Limb (tissue), 2 donors: ENCODE measurements at regions not wholly inside any gene's neighbourhood (a gene's known extent, or its start where the extent isn't known, plus 50 kb on each side); places are given as distances from the start of the nearest gene placed in this dataset.
"Not testable (repeated sequence)": the region's sequence is repeated elsewhere in the genome, so short reads cannot be mapped to it uniquely, and the experiment has no call there.

Source experiments
- DNase-seq, 2 donors: peaks; one replicate each; pipeline ENCODE4 v3.0.0-alpha.2; 2016; ENCODE audit errors: extremely low spot score in 2 of 2

DNA sequence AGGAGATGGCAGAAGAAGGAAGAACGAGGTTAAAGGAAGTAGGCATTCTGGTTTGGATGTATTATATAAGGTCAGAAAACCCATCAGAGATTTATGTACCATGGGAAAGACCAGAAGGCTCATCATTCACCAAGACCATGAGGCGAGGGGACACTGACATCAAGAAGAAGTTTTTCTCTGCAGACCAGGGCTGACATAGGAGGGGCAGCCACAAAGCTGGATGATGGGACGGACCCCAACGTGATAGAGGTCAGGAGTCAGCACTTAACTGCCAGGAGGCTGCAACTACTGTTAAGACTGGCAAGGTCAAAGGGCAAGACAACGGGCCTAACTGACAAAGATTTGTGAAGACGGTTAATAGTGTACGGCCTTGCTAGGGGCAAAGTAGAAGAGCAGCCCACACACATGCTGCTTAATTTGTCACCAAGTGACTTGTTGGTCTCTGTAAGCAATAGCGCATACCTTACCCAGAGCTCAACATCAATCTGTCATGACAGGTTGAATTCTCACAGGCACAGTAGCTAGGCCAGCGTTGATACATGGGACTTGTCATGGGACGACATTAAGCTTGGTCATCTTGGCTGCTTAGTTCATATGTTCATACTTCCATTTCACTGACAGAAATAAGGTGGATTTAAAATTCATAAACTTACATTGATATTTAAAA lies 579.7 kb upstream of the CDH10 start:
- no peak for DNase-seq

DNA sequence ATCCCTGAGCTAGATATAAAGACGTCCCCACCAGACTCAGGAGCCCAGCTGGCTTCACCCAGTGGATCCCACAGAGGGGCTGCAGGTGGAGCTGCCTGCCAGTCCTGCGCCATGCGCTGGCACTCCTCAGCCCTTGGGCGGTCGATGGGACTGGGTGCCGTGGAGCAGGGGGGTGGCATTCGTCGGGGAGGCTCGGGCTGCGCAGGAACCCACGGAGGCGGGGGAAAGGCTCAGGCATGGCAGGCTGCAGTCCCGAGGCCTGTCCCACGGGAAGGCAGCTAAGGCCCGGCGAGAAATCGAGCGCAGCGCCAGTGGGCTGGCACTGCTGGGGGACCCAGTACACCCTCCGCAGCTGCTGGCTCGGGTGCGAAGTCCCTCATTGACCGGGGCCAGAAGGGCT lies 555.1 kb upstream of the CDH10 start:
- DNase-seq, result not testable (repeated sequence)

- DNase-seq, result no peak
These were observed 545.8 kb upstream of the CDH10 start for GRCh38 chr5:25190521-25191000.

GRCh38 chr5:25181249-25181648 lies 536.5 kb upstream of the CDH10 start:
- DNase-seq, result no peak

DNA sequence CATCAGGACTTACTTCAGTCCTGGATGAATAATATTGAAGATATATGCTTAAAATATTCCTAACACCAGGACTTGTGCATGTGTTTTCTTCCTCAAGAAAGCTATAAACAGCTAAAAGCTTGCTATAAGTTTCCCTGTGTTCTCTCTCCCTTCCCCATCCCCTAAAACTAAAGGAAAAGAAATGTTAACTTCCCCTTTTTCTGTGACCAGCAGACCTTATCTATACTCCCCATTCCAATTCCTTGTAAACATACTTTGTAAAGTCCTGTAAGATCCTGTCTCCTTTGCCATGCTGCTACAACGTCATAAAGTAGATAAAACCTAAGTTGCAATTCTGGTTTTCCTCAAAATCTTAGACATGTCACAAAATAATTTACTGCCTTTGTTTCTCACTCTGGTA lies 517.8 kb upstream of the CDH10 start:
- DNase-seq, result not testable (repeated sequence)

DNA sequence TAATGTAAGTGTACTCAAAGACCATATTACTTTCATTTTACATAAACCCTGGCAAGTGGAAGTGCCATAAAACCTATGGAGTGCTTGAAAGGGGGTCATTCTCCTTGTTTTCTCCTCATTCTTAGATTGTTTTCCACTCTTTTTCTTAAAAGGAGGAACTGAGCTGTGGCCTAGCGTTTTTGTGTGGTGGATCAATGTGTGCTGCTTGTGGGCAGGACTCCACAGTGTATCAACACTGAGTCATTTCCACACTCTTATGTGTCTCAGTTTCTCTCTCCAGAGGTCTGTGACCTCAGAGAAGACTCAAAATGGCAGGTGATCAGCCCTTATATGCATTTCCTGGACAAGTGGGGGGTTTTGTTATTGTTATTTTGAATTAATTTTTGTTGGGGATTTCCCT lies 516.1 kb upstream of the CDH10 start:
- DNase-seq, result no peak

GRCh38 chr5:25150819-25151218 lies 506.0 kb upstream of the CDH10 start:
- no peak for DNase-seq

- DNase-seq, result no peak
These were observed 483.8 kb upstream of the CDH10 start for GRCh38 chr5:25128606-25129005.

DNA sequence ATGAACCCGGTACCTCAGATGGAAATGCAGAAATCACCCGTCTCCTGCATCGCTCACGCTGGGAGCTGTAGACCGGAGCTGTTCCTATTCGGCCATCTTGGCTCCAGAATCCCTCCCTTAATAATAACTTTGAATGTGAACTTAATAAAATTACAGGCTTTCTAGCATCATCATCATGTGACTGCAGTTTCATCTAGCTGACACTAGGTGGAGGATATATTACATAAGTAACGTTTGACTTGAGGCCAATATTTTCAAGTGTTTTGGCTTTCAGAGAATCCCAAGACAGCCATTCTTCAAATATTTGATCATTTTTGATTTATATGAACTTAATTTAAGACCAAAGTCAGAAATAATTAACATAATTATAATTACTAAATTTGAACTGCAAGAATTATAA lies 474.9 kb upstream of the CDH10 start:
- peak in 1 of 2 donors; percentile 15 for DNase-seq

DNA sequence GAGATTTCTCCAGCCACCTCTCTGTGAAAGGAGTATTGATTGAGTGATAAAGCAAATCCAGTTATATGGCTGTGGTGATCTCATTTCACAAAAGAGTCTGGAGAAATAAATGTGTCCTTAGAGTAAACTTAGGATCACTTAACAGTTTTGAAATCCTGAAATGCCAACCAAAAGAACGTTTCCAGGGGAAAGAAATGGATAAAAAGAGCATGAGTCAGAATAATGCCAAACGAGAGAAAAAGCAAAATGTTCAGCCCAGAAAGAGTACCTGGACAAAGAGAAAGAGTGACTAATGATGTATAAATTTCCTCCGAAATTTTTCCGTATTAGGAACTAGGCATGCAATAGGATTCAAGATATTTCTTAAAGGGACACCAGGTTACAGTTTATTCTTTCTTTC lies 463.1 kb upstream of the CDH10 start:
- DNase-seq, result no peak

- DNase-seq, result no peak
These were observed 454.8 kb upstream of the CDH10 start for GRCh38 chr5:25099538-25099937.

- DNase-seq, result no peak
These were observed 450.5 kb upstream of the CDH10 start for GRCh38 chr5:25095261-25095660.

DNA sequence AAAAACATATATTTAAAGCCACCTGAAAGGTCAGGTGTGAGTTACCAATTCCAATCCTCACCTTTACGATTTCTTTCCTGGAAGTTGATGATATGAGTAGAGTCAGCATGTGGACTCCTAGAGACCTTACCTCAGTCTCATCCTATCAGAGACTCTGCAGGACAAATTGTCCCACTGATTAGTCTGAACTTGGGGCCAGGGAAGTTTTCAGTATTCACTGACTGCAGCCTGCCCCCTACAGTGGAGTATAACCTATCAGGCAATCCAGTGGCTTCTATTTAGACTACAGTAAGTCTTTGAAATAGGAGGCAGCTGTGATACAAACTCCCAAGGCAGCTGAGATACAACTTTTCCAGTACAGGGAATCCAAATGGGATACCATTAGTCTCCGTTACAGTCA lies 449.4 kb upstream of the CDH10 start:
- no peak for DNase-seq

DNA sequence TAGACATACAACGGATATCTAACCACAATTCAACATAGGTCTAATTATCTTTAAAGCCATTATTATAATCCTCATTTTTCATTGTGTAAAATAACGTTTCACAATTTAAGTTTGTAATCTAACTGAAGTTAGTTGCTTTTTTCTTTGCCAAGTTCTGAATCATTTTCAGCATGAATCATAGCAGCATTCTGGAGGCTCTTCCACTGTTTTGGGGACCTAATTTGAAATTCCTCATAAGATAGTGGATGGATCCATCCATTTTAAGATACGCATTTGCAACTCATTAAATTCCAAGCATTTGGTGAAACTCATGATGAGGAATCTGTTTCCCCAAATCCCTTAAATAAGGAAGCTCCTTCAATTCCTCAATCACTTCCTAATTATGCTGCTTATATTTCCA lies 447.1 kb upstream of the CDH10 start:
- no peak for DNase-seq

DNA sequence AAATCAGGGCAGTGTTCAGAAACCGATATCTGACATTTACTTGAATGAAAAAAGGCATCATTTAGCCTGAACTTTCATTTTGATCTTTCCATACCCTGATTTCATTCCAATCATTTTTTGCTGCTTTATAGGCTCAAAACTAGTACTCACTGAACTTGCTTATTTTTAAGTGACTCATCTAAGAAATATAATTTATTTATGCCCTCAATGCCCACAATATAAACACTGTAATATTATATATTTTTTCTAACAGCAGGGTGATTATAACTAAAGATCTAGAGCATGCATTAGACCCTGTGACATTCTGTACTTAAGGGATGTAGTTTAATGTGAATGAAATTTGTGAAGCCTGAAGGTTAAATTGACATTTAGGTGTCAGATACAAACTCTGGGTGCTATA lies 446.1 kb upstream of the CDH10 start:
- DNase-seq, result no peak

GRCh38 chr5:25090275-25090674 lies 445.5 kb upstream of the CDH10 start:
- no peak for DNase-seq

DNA sequence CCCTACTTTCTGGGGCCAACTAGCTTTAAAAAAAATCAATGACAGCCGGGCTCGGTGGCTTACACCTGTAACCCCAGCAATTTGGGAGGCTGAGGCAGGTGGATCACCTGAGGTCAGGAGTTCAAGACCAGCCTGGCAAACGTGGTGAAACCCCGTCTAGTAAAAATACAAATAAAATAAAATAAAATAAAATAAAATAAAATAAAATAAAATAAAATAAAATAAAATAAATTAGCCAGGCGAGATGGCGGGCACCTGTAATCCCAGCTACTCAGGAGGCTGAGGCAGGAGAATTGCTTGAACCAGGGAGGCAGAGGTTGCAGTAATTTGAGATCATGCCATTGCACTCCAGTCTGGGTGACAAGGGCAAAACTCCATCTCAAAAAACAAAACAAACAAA lies 443.9 kb upstream of the CDH10 start:
- not testable (repeated sequence) for DNase-seq

DNA sequence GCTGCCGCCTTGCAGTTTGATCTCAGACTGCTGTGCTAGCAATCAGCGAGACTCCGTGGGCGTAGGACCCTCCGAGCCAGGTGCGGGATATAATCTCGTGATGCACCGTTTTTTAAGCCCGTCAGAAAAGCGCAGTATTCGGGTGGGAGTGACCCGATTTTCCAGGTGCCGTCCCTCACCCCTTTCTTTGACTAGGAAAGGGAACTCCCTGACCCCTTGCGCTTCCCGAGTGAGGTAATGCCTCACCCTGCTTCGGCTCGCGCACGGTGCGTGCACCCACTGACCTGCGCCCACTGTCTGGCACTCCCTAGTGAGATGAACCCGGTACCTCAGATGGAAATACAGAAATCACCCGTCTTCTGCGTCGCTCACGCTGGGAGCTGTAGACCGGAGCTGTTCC lies 438.5 kb upstream of the CDH10 start:
- DNase-seq, result not testable (repeated sequence)

- no peak for DNase-seq
These were observed 421.5 kb upstream of the CDH10 start for GRCh38 chr5:25066239-25066638.

DNA sequence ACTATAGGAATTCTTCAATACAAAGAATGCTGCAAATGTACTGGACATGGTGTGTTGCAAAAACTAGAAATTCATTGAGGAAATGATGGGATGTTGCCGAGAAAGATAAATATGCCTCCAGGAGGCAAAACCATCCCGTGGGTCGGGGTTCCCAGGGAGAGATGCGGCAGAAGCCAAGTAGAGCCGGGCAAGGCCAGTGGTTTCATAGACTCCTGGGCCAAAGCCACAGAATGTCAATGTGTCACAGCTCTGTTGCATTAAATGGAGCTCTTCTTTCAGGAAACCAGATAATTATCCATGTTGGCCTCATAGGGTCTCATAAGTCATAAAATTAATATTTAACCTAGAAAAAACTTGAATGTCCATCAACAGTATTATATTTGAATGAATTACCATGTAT lies 419.5 kb upstream of the CDH10 start:
- no peak for DNase-seq

- no peak for DNase-seq
These were observed 415.8 kb upstream of the CDH10 start for GRCh38 chr5:25060575-25060974.

DNA sequence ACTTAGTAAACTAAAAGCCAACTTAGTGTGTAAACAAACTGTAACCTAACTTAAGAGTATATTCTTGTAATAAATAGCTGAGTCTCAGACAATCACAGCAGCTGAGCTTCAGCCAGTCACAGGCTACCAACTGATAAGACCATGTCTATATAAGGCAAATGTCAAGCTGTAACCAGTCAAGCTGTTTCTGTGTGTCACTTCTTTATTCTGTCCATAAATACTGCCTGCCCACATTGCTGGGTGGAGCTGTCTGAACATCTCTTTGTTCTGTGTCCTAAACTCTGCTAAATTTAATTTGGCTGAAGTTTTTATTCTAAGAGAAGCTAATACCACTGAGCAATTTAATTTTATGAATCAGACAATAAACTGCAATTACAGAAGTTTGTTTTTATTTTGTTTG lies 412.1 kb upstream of the CDH10 start:
- DNase-seq, result peak in 1 of 2 donors; percentile 8

- no peak for DNase-seq
These were observed 388.9 kb upstream of the CDH10 start for GRCh38 chr5:25033658-25034057.

DNA sequence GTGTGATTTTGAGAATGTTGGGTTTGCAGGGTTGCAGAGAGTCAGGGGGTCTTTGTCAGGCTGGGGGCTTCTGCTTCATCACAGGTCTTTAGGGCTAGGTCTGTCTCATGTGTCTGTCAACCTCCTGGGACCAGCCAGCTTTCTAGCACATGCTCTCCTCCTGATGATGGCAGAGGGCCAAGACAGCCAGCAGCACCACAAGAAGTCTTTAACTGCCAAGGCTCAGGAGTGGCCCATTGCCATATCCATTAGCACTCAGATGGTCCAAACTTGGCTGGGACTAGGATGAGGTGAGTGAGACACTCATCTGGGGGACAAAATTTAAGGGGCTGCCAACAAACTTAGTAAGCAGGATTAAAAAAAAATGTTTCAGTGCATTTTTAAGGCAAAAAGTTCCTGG lies 384.2 kb upstream of the CDH10 start:
- peak; percentile 4 to 42 for DNase-seq
